ENCODE measurements at regions not wholly inside any gene's neighbourhood (a gene's known extent, or its start where the extent isn't known, plus 50 kb on each side); places are given as distances from the start of the nearest gene placed in this dataset.
"Not testable (repeated sequence)": the region's sequence is repeated elsewhere in the genome, so short reads cannot be mapped to it uniquely, and the experiment has no call there.

DNA sequence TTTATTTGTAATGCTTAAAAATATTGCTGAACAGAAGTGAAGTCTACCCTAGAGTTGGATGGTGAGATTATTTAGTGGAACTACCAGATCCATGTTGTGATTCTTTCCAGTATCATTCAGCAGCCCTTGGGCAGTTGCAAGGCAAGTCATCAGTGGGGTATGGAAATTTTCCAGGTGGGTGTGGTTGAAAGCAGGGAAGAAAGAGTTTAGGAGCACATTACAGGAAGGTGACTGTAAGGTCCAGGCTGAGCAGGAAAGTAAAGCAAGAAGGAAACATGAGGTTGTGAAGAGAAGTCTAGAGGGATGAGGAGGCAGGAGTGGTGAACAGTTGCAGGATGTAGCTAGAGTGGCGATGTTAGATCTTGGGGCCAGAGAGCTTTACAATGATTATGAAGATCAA, 178.0 kb upstream of the ROPN1B start:
- not testable (repeated sequence) for TF ChIP-seq POLR2A, POLR2AphosphoS5, EP300 (IDR thresholded peaks at IDR 0.05)
- TF ChIP-seq, protein P1, sequence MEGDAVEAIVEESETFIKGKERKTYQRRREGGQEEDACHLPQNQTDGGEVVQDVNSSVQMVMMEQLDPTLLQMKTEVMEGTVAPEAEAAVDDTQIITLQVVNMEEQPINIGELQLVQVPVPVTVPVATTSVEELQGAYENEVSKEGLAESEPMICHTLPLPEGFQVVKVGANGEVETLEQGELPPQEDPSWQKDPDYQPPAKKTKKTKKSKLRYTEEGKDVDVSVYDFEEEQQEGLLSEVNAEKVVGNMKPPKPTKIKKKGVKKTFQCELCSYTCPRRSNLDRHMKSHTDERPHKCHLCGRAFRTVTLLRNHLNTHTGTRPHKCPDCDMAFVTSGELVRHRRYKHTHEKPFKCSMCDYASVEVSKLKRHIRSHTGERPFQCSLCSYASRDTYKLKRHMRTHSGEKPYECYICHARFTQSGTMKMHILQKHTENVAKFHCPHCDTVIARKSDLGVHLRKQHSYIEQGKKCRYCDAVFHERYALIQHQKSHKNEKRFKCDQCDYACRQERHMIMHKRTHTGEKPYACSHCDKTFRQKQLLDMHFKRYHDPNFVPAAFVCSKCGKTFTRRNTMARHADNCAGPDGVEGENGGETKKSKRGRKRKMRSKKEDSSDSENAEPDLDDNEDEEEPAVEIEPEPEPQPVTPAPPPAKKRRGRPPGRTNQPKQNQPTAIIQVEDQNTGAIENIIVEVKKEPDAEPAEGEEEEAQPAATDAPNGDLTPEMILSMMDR (IDR thresholded peaks at IDR 0.05), result not testable (repeated sequence)
